Mesenchymal stem cell (in vitro differentiated cells and primary cell): ENCODE measurements at regions not wholly inside any gene's neighbourhood (a gene's known extent, or its start where the extent isn't known, plus 50 kb on each side); places are given as distances from the start of the nearest gene placed in this dataset.

Experiments used
- DNase-seq: peaks from one replicate; pipeline ENCODE4 v3.0.0-alpha.2; 2013
- H2AFZ ChIP-seq: one replicate; pipeline ENCODE4 v1.6.1; 2013; ENCODE audit warnings: low read depth, mild to moderate bottlenecking, control low read depth, inconsistent platforms, low read length, moderate library complexity
- H2AK5ac ChIP-seq: 2 replicates; pipeline ENCODE4 v1.6.1; 2013; ENCODE audit warnings: low read length, moderate library complexity, mild to moderate bottlenecking, inconsistent platforms; ENCODE audit not compliant: severe bottlenecking
- H2BK120ac ChIP-seq: one replicate; pipeline ENCODE4 v1.6.1; 2013; ENCODE audit warnings: low read depth, mild to moderate bottlenecking, inconsistent platforms, low read length, moderate library complexity
- H2BK12ac ChIP-seq, 2 experiments: one replicate each; pipeline ENCODE4 v1.6.1; 2013; ENCODE audit warnings: inconsistent platforms in 2 of 2, low read length in 2 of 2, mild to moderate bottlenecking in 2 of 2, moderate library complexity in 2 of 2, control low read depth in 1 of 2
- H2BK15ac ChIP-seq: one replicate; pipeline ENCODE4 v1.6.1; 2013; ENCODE audit warnings: mild to moderate bottlenecking, low read depth, inconsistent platforms; ENCODE audit not compliant: poor library complexity, severe bottlenecking
- H2BK5ac ChIP-seq: 2 replicates; pipeline ENCODE4 v1.6.1; 2013; ENCODE audit warnings: low read depth, mild to moderate bottlenecking, low read length, control low read depth, inconsistent platforms; ENCODE audit not compliant: poor library complexity, severe bottlenecking
- H3K14ac ChIP-seq, 2 experiments: one replicate each; pipeline ENCODE4 v1.6.1; 2013; ENCODE audit warnings: inconsistent platforms in 2 of 2, low read length in 2 of 2, control low read depth in 1 of 2, mild to moderate bottlenecking in 1 of 2, moderate library complexity in 1 of 2
- H3K18ac ChIP-seq, 2 experiments: one replicate each; pipeline ENCODE4 v1.6.1; 2013; ENCODE audit warnings: inconsistent platforms in 2 of 2, low read length in 2 of 2, control low read depth in 1 of 2, low read depth in 1 of 2, mild to moderate bottlenecking in 1 of 2
- H3K23ac ChIP-seq, 2 experiments: one replicate each; pipeline ENCODE4 v1.6.1; 2013; ENCODE audit warnings: inconsistent platforms in 2 of 2, low read length in 2 of 2, mild to moderate bottlenecking in 2 of 2, moderate library complexity in 2 of 2, control low read depth in 1 of 2
- H3K27ac ChIP-seq: 2 replicates; pipeline ENCODE4 v1.5.1; 2013; ENCODE audit warnings: mild to moderate bottlenecking, moderate library complexity, low read length, control low read depth, inconsistent platforms; ENCODE audit not compliant: poor library complexity, severe bottlenecking
- H3K27me3 ChIP-seq, 2 experiments: 2 replicates each; pipeline versions ENCODE4 v1.6.1 to v1.7.0; 2013; ENCODE audit warnings: low read length in 2 of 2, mild to moderate bottlenecking in 2 of 2, moderate library complexity in 2 of 2, control low read depth in 1 of 2, inconsistent platforms in 1 of 2; ENCODE audit not compliant: control insufficient read depth in 1 of 2, insufficient read depth in 1 of 2
- H3K36me3 ChIP-seq, 2 experiments: 2 replicates each; pipeline versions ENCODE4 v1.6.1 to v1.7.0; 2013; ENCODE audit warnings: low read length in 2 of 2, control low read depth in 1 of 2, inconsistent platforms in 1 of 2, low read depth in 1 of 2, mild to moderate bottlenecking in 1 of 2; ENCODE audit not compliant: insufficient read depth in 2 of 2, control insufficient read depth in 1 of 2
- H3K4ac ChIP-seq, 2 experiments: one replicate each; pipeline ENCODE4 v1.6.1; 2013; ENCODE audit warnings: inconsistent platforms in 2 of 2, low read length in 2 of 2, mild to moderate bottlenecking in 2 of 2, moderate library complexity in 2 of 2, control low read depth in 1 of 2, low read depth in 1 of 2
- H3K4me1 ChIP-seq: 2 replicates; pipeline ENCODE4 v1.6.1; 2013; ENCODE audit warnings: low read depth, low read length, control low read depth; ENCODE audit not compliant: control insufficient read depth, insufficient read depth
- H3K4me2 ChIP-seq: 2 replicates; pipeline ENCODE4 v1.6.1; 2013; ENCODE audit warnings: low read length, mild to moderate bottlenecking, inconsistent platforms; ENCODE audit not compliant: poor library complexity, severe bottlenecking
- H3K4me3 ChIP-seq, 2 experiments: 2 replicates each; pipeline versions ENCODE4 v1.5.1 to v1.7.0; 2013; ENCODE audit warnings: low read length in 2 of 2, mild to moderate bottlenecking in 2 of 2, control low read depth in 1 of 2, low read depth in 1 of 2; ENCODE audit not compliant: insufficient read depth in 1 of 2
- H3K79me1 ChIP-seq: replicated peaks from 2 replicates; pipeline ENCODE4 v1.6.1; 2013; ENCODE audit warnings: mild to moderate bottlenecking, control low read depth, low read length, inconsistent platforms; ENCODE audit not compliant: poor library complexity, severe bottlenecking
- H3K9ac ChIP-seq: 2 replicates; pipeline ENCODE4 v1.7.0; 2013; ENCODE audit warnings: mild to moderate bottlenecking, low read length, moderate library complexity
- H3K9me3 ChIP-seq: 2 replicates; pipeline ENCODE4 v1.7.0; 2013; ENCODE audit warnings: mild to moderate bottlenecking, low read length; ENCODE audit not compliant: control insufficient read depth
- H4K8ac ChIP-seq: one replicate; pipeline ENCODE4 v1.6.1; 2013; ENCODE audit warnings: inconsistent platforms, mild to moderate bottlenecking, low read length, moderate library complexity
- H4K91ac ChIP-seq: one replicate; pipeline ENCODE4 v1.6.1; 2013; ENCODE audit warnings: mild to moderate bottlenecking, low read length, inconsistent platforms
- WGBS: methylation state at CpG from one replicate; pipeline ENCODE4 v1.1.7; 2013; ENCODE audit warnings: mixed read lengths; 5-methylcytosine and 5-hydroxymethylcytosine counted together

GRCh38 chrX:94914235-94914634 lies 1240.2 kb downstream of the FAM133A start:
- Histone ChIP-seq H4K8ac (no peak overlapping the region), H3K36me3 (no peaks in the 10 kb centered on the region), H2BK12ac (no peak overlapping the region), H2AFZ (no peak overlapping the region), H3K27ac (no peak overlapping the region), H3K4me1 (no peaks in the 10 kb centered on the region), H3K9me3 (no peaks in the 10 kb centered on the region), H3K14ac (no peak overlapping the region), H3K9ac (no peak overlapping the region), H3K23ac (no peak overlapping the region), H3K18ac (no peak overlapping the region), H3K79me1 (no peaks in the 10 kb centered on the region), H2BK5ac (no peak overlapping the region), H2AK5ac (no peak overlapping the region), H2BK15ac (no peak overlapping the region), H3K4me3 (no peak overlapping the region), H3K4ac (no peak overlapping the region), H4K91ac (no peak overlapping the region), H2BK120ac (no peak overlapping the region), H3K27me3 (no peaks in the 10 kb centered on the region), H3K4me2 (no peak overlapping the region)
- no peak for DNase-seq
- WGBS, result no CpG with 5 or more reads among the region's 1 CpG

- no peak overlapping the region for H2AK5ac ChIP-seq
- no CpG with 5 or more reads among the region's 3 CpGs for WGBS
- H2BK12ac ChIP-seq, result no peak overlapping the region
- H3K36me3 ChIP-seq, result no peaks in the 10 kb centered on the region
- no peak overlapping the region for H4K91ac ChIP-seq
- no peak overlapping the region for H2AFZ ChIP-seq
- H3K27me3 ChIP-seq, result peaks cover 0 to 7% of the 10 kb centered on the region in 2 experiments
- H3K4me3 ChIP-seq, result no peak overlapping the region
- H3K4me1 ChIP-seq, result no peaks in the 10 kb centered on the region
- H3K4ac ChIP-seq, result no peak overlapping the region
- H2BK120ac ChIP-seq, result no peak overlapping the region
- H2BK5ac ChIP-seq, result no peak overlapping the region
- no peak overlapping the region for H3K4me2 ChIP-seq
- H2BK15ac ChIP-seq, result no peak overlapping the region
- no peak overlapping the region for H3K23ac ChIP-seq
- H3K18ac ChIP-seq, result no peak overlapping the region
- H3K9me3 ChIP-seq, result no peaks in the 10 kb centered on the region
- H3K9ac ChIP-seq, result no peak overlapping the region
- no peak overlapping the region for H3K27ac ChIP-seq
- no peak overlapping the region for H3K14ac ChIP-seq
- DNase-seq, result no peak
- H3K79me1 ChIP-seq, result no peaks in the 10 kb centered on the region
- H4K8ac ChIP-seq, result no peak overlapping the region
Measured at GRCh38 chrX:94932278-94932965, 1258.4 kb downstream of the FAM133A start.

GRCh38 chrX:94936722-94937121 lies 1262.7 kb downstream of the FAM133A start:
- H2BK15ac ChIP-seq, result no peak overlapping the region
- H3K27ac ChIP-seq, result no peak overlapping the region
- no peak overlapping the region for H3K4me2 ChIP-seq
- H2BK120ac ChIP-seq, result no peak overlapping the region
- no peak overlapping the region for H2BK12ac ChIP-seq
- H3K79me1 ChIP-seq, result no peaks in the 10 kb centered on the region
- no CpG with 5 or more reads among the region's 1 CpG for WGBS
- no peaks in the 10 kb centered on the region for H3K4me1 ChIP-seq
- H4K91ac ChIP-seq, result no peak overlapping the region
- no peak overlapping the region for H3K4ac ChIP-seq
- no peak overlapping the region for H3K23ac ChIP-seq
- H3K9ac ChIP-seq, result no peak overlapping the region
- no peak overlapping the region for H3K4me3 ChIP-seq
- no peaks in the 10 kb centered on the region for H3K9me3 ChIP-seq
- no peak overlapping the region for H2AK5ac ChIP-seq
- peaks cover 0 to 7% of the 10 kb centered on the region in 2 experiments for H3K27me3 ChIP-seq
- H3K18ac ChIP-seq, result no peak overlapping the region
- no peak overlapping the region for H2BK5ac ChIP-seq
- DNase-seq, result no peak
- H2AFZ ChIP-seq, result no peak overlapping the region
- H3K14ac ChIP-seq, result no peak overlapping the region
- H3K36me3 ChIP-seq, result no peaks in the 10 kb centered on the region
- H4K8ac ChIP-seq, result no peak overlapping the region

- Histone ChIP-seq H3K9ac (no peak overlapping the region), H2AK5ac (no peak overlapping the region), H3K9me3 (no peaks in the 10 kb centered on the region), H3K18ac (no peak overlapping the region), H3K4me2 (no peak overlapping the region), H2BK120ac (no peak overlapping the region), H2AFZ (no peak overlapping the region), H3K27ac (no peak overlapping the region), H2BK5ac (no peak overlapping the region), H3K36me3 (no peaks in the 10 kb centered on the region), H3K4me3 (no peak overlapping the region), H3K14ac (no peak overlapping the region), H3K4ac (no peak overlapping the region), H4K8ac (no peak overlapping the region), H2BK15ac (no peak overlapping the region), H4K91ac (no peak overlapping the region), H3K4me1 (no peaks in the 10 kb centered on the region), H3K23ac (no peak overlapping the region), H2BK12ac (no peak overlapping the region), H3K79me1 (no peaks in the 10 kb centered on the region), H3K27me3 (peaks cover 0 to 4% of the 10 kb centered on the region in 2 experiments)
- DNase-seq, result no peak
- 0% methylated on average over 1 of the region's 2 CpGs for WGBS
Measured at GRCh38 chrX:94937491-94937890, 1263.5 kb downstream of the FAM133A start.
